Astrocyte of the cerebellum (primary cell): ENCODE measurements at regions not wholly inside any gene's neighbourhood (a gene's known extent, or its start where the extent isn't known, plus 50 kb on each side); places are given as distances from the start of the nearest gene placed in this dataset.

ENCODE experiments used
- DNase-seq: peaks from one replicate; pipeline ENCODE4 v3.0.0-alpha.2; 2011; ENCODE audit warnings: low read depth
- H3K4me3 ChIP-seq: 2 replicates; pipeline ENCODE4 v1.5.1; 2011; ENCODE audit warnings: mild to moderate bottlenecking, low read depth, low read length, moderate library complexity
- CTCF ChIP-seq: IDR thresholded peaks from 2 replicates; pipeline ENCODE4 v1.5.1; 2012; ENCODE audit warnings: low read length, low read depth, moderate library complexity, mild to moderate bottlenecking; ENCODE audit errors: missing control alignments
- in situ Hi-C: cut with HindIII; loops from 2 replicates; pipeline ENCODE4 v1.10.0; 2017; ENCODE audit warnings: low sequenced_read_pairs

GRCh38 chr2:22812065-22812680 lies 572.8 kb upstream of the KLHL29 start:
- H3K4me3 ChIP-seq: no peak overlapping the region
- in situ Hi-C loops: no loop called here
- TF ChIP-seq CTCF: no peak
- DNase-seq: no peak

- TF ChIP-seq CTCF: no peak
- H3K4me3 ChIP-seq: no peak overlapping the region
- in situ Hi-C loops: no loop called here
- no peak for DNase-seq
Measured at GRCh38 chr2:22817197-22817596, 567.8 kb upstream of the KLHL29 start.

GRCh38 chr2:22821458-22821857 lies 563.5 kb upstream of the KLHL29 start:
- in situ Hi-C loops: no loop called here
- TF ChIP-seq CTCF: no peak
- H3K4me3 ChIP-seq: no peak overlapping the region
- DNase-seq: no peak

- no peak overlapping the region for H3K4me3 ChIP-seq
- no peak for DNase-seq
- in situ Hi-C loops: no loop called here
- no peak for TF ChIP-seq CTCF
Measured at GRCh38 chr2:22822835-22823234, 562.1 kb upstream of the KLHL29 start.

- in situ Hi-C loops: no loop called here
- DNase-seq: no peak
- TF ChIP-seq CTCF: no peak
- H3K4me3 ChIP-seq: no peak overlapping the region
Measured at GRCh38 chr2:22824618-22825017, 560.4 kb upstream of the KLHL29 start.

- H3K4me3 ChIP-seq: no peak overlapping the region
- in situ Hi-C loops: no loop called here
- no peak for DNase-seq
- no peak for TF ChIP-seq CTCF
Measured at GRCh38 chr2:22826703-22827102, 558.3 kb upstream of the KLHL29 start.
